ENCODE measurements at regions not wholly inside any gene's neighbourhood (a gene's known extent, or its start where the extent isn't known, plus 50 kb on each side); places are given as distances from the start of the nearest gene placed in this dataset.

GRCh38 chr12:89946518-89947135 is 238.0 kb upstream of the ATP2B1 start:
- DNase-seq = no peak

- no peak for DNase-seq
These were observed 236.5 kb upstream of the ATP2B1 start for GRCh38 chr12:89945123-89945522.

GRCh38 chr12:89943463-89943862 is 234.8 kb upstream of the ATP2B1 start:
- no peak for DNase-seq

- no peak for DNase-seq
These were observed 232.8 kb upstream of the ATP2B1 start for GRCh38 chr12:89941436-89941835.

- DNase-seq = no peak
These were observed 231.0 kb upstream of the ATP2B1 start for GRCh38 chr12:89939522-89940215.

- DNase-seq = no peak
These were observed 228.0 kb upstream of the ATP2B1 start for GRCh38 chr12:89936631-89937030.

- DNase-seq = no peak
These were observed 227.2 kb upstream of the ATP2B1 start for GRCh38 chr12:89935850-89936249.

- no peak for DNase-seq
These were observed 225.3 kb upstream of the ATP2B1 start for GRCh38 chr12:89933911-89934310.

GRCh38 chr12:89932954-89933353 is 224.3 kb upstream of the ATP2B1 start:
- no peak for DNase-seq

GRCh38 chr12:89928467-89928866 is 219.8 kb upstream of the ATP2B1 start:
- DNase-seq = no peak

- no peak for DNase-seq
These were observed 218.6 kb upstream of the ATP2B1 start for GRCh38 chr12:89927226-89927698.

GRCh38 chr12:89924191-89924590 is 215.6 kb upstream of the ATP2B1 start:
- no peak for DNase-seq

- no peak for DNase-seq
These were observed 214.5 kb upstream of the ATP2B1 start for GRCh38 chr12:89923091-89923490.

GRCh38 chr12:89920866-89921265 is 212.2 kb upstream of the ATP2B1 start:
- no peak for DNase-seq

- DNase-seq = no peak
These were observed 210.7 kb upstream of the ATP2B1 start for GRCh38 chr12:89919241-89919906.

- DNase-seq = peak; percentile 65
These were observed 209.7 kb upstream of the ATP2B1 start for GRCh38 chr12:89918172-89918846.

- DNase-seq = no peak
These were observed 201.1 kb upstream of the ATP2B1 start for GRCh38 chr12:89909753-89910152.

GRCh38 chr12:89907659-89908058 is 199.0 kb upstream of the ATP2B1 start:
- no peak for DNase-seq

- no peak for DNase-seq
These were observed 198.2 kb upstream of the ATP2B1 start for GRCh38 chr12:89906824-89907223.

- DNase-seq = no peak
These were observed 197.5 kb upstream of the ATP2B1 start for GRCh38 chr12:89906178-89906577.

- no peak for DNase-seq
These were observed 193.4 kb upstream of the ATP2B1 start for GRCh38 chr12:89901906-89902642.

GRCh38 chr12:89901319-89901718 is 192.7 kb upstream of the ATP2B1 start:
- no peak for DNase-seq

GRCh38 chr12:89899651-89900050 is 191.0 kb upstream of the ATP2B1 start:
- DNase-seq = no peak
